ENCODE measurements at regions not wholly inside any gene's neighbourhood (a gene's known extent, or its start where the extent isn't known, plus 50 kb on each side); places are given as distances from the start of the nearest gene placed in this dataset.

GRCh38 chr19:33871605-33872004, 74.9 kb downstream of the KCTD15 start:
- no peak for DNase-seq (ENCODE audit: low read depth in 1 of 2, low spot score in 1 of 2)
- no peak overlapping the region for H3K4me3 ChIP-seq (replicated peaks; ENCODE audit: insufficient read depth, low read length)
- TF ChIP-seq GABPA (IDR thresholded peaks at IDR 0.05; ENCODE audit: low read depth) (no peak), POLR2AphosphoS5 (IDR thresholded peaks at IDR 0.05; ENCODE audit: low read depth) (no peak)

GRCh38 chr19:33872445-33873320, 76.0 kb downstream of the KCTD15 start:
- no peak for DNase-seq (ENCODE audit: low read depth in 1 of 2, low spot score in 1 of 2)
- H3K27me3 ChIP-seq (ENCODE audit: insufficient read depth, poor library complexity, severe bottlenecking), result no peaks in the 10 kb centered on the region
- no peak overlapping the region for H3K4me3 ChIP-seq (replicated peaks; ENCODE audit: insufficient read depth, low read length)
- H3K27ac ChIP-seq (replicated peaks), result no peak overlapping the region
- TF ChIP-seq SPI1 (IDR thresholded peaks at IDR 0.05; ENCODE audit: borderline replicate concordance, low read depth) (peak; percentile 55; the same call in 1 of the 2 replicates), POLR2AphosphoS5 (IDR thresholded peaks at IDR 0.05; ENCODE audit: low read depth) (no peak)

More at GRCh38 chr19:33871605-33872004, 74.9 kb downstream of the KCTD15 start:
- H3K27ac ChIP-seq (replicated peaks), result no peak overlapping the region
- no peaks in the 10 kb centered on the region for H3K27me3 ChIP-seq (ENCODE audit: insufficient read depth, poor library complexity, severe bottlenecking)

GRCh38 chr19:33875071-33875470, 78.4 kb downstream of the KCTD15 start:
- no peak for TF ChIP-seq SPI1 (IDR thresholded peaks at IDR 0.05; ENCODE audit: borderline replicate concordance, low read depth)
- no peak for TF ChIP-seq CTCF (IDR thresholded peaks at IDR 0.05; ENCODE audit: insufficient read depth, low read length)
- TF ChIP-seq REST (IDR thresholded peaks at IDR 0.05; ENCODE audit: insufficient replicate concordance, low read depth), result no peak
- no peak for TF ChIP-seq POLR2AphosphoS5 (IDR thresholded peaks at IDR 0.05; ENCODE audit: low read depth)
- TF ChIP-seq GABPA (IDR thresholded peaks at IDR 0.05; ENCODE audit: low read depth), result no peak
- no peaks in the 10 kb centered on the region for H3K27me3 ChIP-seq (ENCODE audit: insufficient read depth, poor library complexity, severe bottlenecking)
- DNase-seq (ENCODE audit: low read depth in 1 of 2, low spot score in 1 of 2), result no peak
- no peak overlapping the region for H3K27ac ChIP-seq (replicated peaks)
- H3K4me3 ChIP-seq (replicated peaks; ENCODE audit: insufficient read depth, low read length), result no peak overlapping the region

GRCh38 chr19:33876192-33876591, 79.5 kb downstream of the KCTD15 start:
- no peak overlapping the region for H3K4me3 ChIP-seq (replicated peaks; ENCODE audit: insufficient read depth, low read length)
- peaks cover 2% of the 10 kb centered on the region for H3K27me3 ChIP-seq (ENCODE audit: insufficient read depth, poor library complexity, severe bottlenecking)
- DNase-seq (ENCODE audit: low read depth in 1 of 2, low spot score in 1 of 2), result no peak
- H3K27ac ChIP-seq (replicated peaks), result no peak overlapping the region
- TF ChIP-seq CTCF (IDR thresholded peaks at IDR 0.05; ENCODE audit: insufficient read depth, low read length), result no peak
- TF ChIP-seq SPI1 (IDR thresholded peaks at IDR 0.05; ENCODE audit: borderline replicate concordance, low read depth), result no peak
- no peak for TF ChIP-seq GABPA (IDR thresholded peaks at IDR 0.05; ENCODE audit: low read depth)
- TF ChIP-seq POLR2AphosphoS5 (IDR thresholded peaks at IDR 0.05; ENCODE audit: low read depth), result no peak

- H3K27me3 ChIP-seq (ENCODE audit: insufficient read depth, poor library complexity, severe bottlenecking), result peaks cover 2% of the 10 kb centered on the region
- TF ChIP-seq POLR2AphosphoS5 (IDR thresholded peaks at IDR 0.05; ENCODE audit: low read depth), result no peak
- no peak for TF ChIP-seq GABPA (IDR thresholded peaks at IDR 0.05; ENCODE audit: low read depth)
- TF ChIP-seq SPI1 (IDR thresholded peaks at IDR 0.05; ENCODE audit: borderline replicate concordance, low read depth), result no peak
- no peak for TF ChIP-seq REST (IDR thresholded peaks at IDR 0.05; ENCODE audit: insufficient replicate concordance, low read depth)
- no peak for TF ChIP-seq CTCF (IDR thresholded peaks at IDR 0.05; ENCODE audit: insufficient read depth, low read length)
- no peak for DNase-seq (ENCODE audit: low read depth in 1 of 2, low spot score in 1 of 2)
- no peak overlapping the region for H3K4me3 ChIP-seq (replicated peaks; ENCODE audit: insufficient read depth, low read length)
- H3K27ac ChIP-seq (replicated peaks), result no peak overlapping the region
Measured at GRCh38 chr19:33878030-33878544, 81.4 kb downstream of the KCTD15 start.

All from HL-60 (cell line).